ENCODE measurements at regions not wholly inside any gene's neighbourhood (a gene's known extent, or its start where the extent isn't known, plus 50 kb on each side); places are given as distances from the start of the nearest gene placed in this dataset.

DNA sequence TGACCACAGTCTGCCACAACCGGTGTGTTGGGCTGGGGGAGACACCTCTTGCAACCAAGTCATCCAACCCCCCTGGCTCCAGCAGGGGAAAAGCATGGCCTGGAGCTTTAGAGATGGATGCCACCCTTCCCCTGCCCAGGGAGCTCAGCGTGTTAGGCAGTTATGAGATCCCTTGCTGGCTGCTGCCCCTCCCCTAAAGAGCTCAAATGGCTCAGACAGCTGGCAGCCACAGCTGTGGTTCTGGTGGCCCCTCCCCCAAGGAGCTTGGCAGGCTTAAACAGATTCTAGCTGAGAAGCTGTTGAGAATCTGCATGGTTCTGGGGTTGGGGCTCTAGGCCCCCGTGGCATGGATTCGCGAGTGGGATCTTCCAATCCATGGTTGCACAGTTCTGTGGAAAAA, 64.7 kb downstream of the TEX51 start:
- no TSS peak for BruUV-seq (replicated peaks)

More for the DNA sequence above, 64.7 kb downstream of the TEX51 start:
- no peak overlapping the region for H3K4me3 ChIP-seq (replicated peaks in 1 of 3; ENCODE audit: insufficient read depth in 1 of 3, low read depth in 1 of 3, low read length in 3 of 3)
- H3K36me3 ChIP-seq (ENCODE audit: control insufficient read depth in 2 of 2, extremely low read depth in 1 of 2, insufficient read depth in 2 of 2, low read length in 2 of 2): no peaks in the 10 kb centered on the region
- H2AFZ ChIP-seq (ENCODE audit: low read depth, low read length): no peak overlapping the region
- DNase-seq (ENCODE audit: low read depth, low spot score) (no peak), FAIRE-seq (no peak)
- H4K20me1 ChIP-seq (replicated peaks; ENCODE audit: control insufficient read depth, extremely low read depth, insufficient read depth, low read length): no peaks in the 10 kb centered on the region
- no peaks in the 10 kb centered on the region for H3K9me3 ChIP-seq (replicated peaks; ENCODE audit: control insufficient read depth, insufficient read depth, low read length)
- ChIA-PET CTCF (interaction anchor here (1.4 kb wide), 1 partner anchor 8 kb away, joined by 3 read pairs; no protein-coding TSS in a partner anchor), POLR2A (no interaction called here)
- intact Hi-C loops (cut with micrococcal nuclease): no loop called here
- dilution Hi-C loops (cut with MboI; ENCODE audit: extremely low pct_ligation_motif_present, low sequenced_read_pairs): no loop called here
- no peak overlapping the region for H3K4me2 ChIP-seq (ENCODE audit: insufficient read depth, low read length)
- no peak overlapping the region for H3K27ac ChIP-seq (ENCODE audit: insufficient read depth, low read depth, low read length)
- TF ChIP-seq MYC (IDR thresholded peaks at IDR 0.05; ENCODE audit: low read depth, low read length): no peak
- TF ChIP-seq JUN (IDR thresholded peaks at IDR 0.05; ENCODE audit: borderline replicate concordance, insufficient read depth, insufficient read length, low read depth): no peak
- no peak for TF ChIP-seq GATA2 (IDR thresholded peaks at IDR 0.05; ENCODE audit: insufficient read depth, insufficient read length, low read depth, low read length)
- TF ChIP-seq EZH2 (IDR thresholded peaks at IDR 0.05; ENCODE audit: borderline replicate concordance, low read depth, low read length, severe bottlenecking): no peak
- TF ChIP-seq POLR2A (IDR thresholded peaks at IDR 0.05; ENCODE audit: low read depth, low read length): no peak
- no peak for TF ChIP-seq MAX (IDR thresholded peaks at IDR 0.05; ENCODE audit: insufficient read depth, insufficient read length)
- no peak for TF ChIP-seq FOS (IDR thresholded peaks at IDR 0.05; ENCODE audit: borderline replicate concordance, insufficient read depth, low read length)
- TF ChIP-seq, protein P1, sequence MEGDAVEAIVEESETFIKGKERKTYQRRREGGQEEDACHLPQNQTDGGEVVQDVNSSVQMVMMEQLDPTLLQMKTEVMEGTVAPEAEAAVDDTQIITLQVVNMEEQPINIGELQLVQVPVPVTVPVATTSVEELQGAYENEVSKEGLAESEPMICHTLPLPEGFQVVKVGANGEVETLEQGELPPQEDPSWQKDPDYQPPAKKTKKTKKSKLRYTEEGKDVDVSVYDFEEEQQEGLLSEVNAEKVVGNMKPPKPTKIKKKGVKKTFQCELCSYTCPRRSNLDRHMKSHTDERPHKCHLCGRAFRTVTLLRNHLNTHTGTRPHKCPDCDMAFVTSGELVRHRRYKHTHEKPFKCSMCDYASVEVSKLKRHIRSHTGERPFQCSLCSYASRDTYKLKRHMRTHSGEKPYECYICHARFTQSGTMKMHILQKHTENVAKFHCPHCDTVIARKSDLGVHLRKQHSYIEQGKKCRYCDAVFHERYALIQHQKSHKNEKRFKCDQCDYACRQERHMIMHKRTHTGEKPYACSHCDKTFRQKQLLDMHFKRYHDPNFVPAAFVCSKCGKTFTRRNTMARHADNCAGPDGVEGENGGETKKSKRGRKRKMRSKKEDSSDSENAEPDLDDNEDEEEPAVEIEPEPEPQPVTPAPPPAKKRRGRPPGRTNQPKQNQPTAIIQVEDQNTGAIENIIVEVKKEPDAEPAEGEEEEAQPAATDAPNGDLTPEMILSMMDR (IDR thresholded peaks at IDR 0.05; ENCODE audit: extremely low read depth in 1 of 2, insufficient read depth in 1 of 2, low read depth in 1 of 2, low read length in 2 of 2): no peak
- no peak for TF ChIP-seq POLR2AphosphoS5 (IDR thresholded peaks at IDR 0.05; ENCODE audit: insufficient read depth, low read depth, low read length)
- no peaks in the 10 kb centered on the region for H3K27me3 ChIP-seq (ENCODE audit: control insufficient read depth in 2 of 2, insufficient read depth in 2 of 2, low read length in 2 of 2)
- no peak overlapping the region for H3K9ac ChIP-seq (replicated peaks; ENCODE audit: extremely low read depth, insufficient read depth, low read length)
- no peaks in the 10 kb centered on the region for H3K79me2 ChIP-seq (ENCODE audit: control insufficient read depth, insufficient read depth, low read length)
- no peaks in the 10 kb centered on the region for H3K9me1 ChIP-seq (replicated peaks; ENCODE audit: control insufficient read depth, extremely low read depth, insufficient read depth, low read length)
- no peaks in the 10 kb centered on the region for H3K4me1 ChIP-seq (ENCODE audit: control insufficient read depth, extremely low read depth, insufficient read depth, low read length)
